ENCODE measurements at regions not wholly inside any gene's neighbourhood (a gene's known extent, or its start where the extent isn't known, plus 50 kb on each side); places are given as distances from the start of the nearest gene placed in this dataset.

GRCh38 chr2:64718250-64718885, 64.7 kb upstream of the SERTAD2 start:
- TF ChIP-seq POLR2AphosphoS5 (IDR thresholded peaks at IDR 0.05; ENCODE audit: low read depth, low read length): no peak
- no peak for TF ChIP-seq POLR2A (IDR thresholded peaks at IDR 0.05; ENCODE audit: low read depth, low read length)
- TF ChIP-seq TAF1 (IDR thresholded peaks at IDR 0.05; ENCODE audit: low read depth, low read length): no peak
